ENCODE measurements at regions not wholly inside any gene's neighbourhood (a gene's known extent, or its start where the extent isn't known, plus 50 kb on each side); places are given as distances from the start of the nearest gene placed in this dataset.

DNA sequence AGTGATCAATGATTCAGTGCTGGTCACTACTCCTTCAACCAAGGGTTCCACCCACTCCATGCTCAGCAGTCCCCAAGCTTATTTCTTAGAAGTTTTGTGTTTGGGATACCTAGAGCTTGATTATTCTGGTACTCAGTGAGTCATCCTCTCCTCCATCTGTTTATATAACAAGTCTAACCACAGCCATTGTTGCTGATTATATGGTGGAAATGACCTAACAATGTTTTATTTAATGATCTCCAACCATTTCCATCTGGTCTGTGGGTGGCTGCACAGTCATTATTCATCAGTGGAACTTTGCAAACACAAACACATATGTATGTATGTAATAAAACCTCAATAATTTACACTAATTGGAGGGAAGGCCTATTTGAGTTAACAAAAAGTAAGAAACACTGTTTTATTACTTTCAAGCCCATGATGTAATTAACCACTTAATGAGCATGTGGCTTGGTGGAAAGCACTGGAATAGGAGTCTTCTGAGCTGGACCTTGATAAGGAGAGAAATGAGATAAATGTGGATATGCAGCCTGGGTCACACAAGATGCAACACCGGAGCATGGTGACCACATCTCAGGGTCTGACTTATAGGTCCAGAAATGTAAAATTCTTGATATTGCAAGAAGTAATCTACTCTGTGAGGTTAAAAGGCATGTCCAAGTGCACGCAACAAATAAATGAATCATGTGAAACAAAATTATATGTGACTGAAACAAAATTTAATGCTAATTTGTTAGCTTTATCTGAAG lies 99.0 kb upstream of the WLS start:
- no peak for DNase-seq

DNA sequence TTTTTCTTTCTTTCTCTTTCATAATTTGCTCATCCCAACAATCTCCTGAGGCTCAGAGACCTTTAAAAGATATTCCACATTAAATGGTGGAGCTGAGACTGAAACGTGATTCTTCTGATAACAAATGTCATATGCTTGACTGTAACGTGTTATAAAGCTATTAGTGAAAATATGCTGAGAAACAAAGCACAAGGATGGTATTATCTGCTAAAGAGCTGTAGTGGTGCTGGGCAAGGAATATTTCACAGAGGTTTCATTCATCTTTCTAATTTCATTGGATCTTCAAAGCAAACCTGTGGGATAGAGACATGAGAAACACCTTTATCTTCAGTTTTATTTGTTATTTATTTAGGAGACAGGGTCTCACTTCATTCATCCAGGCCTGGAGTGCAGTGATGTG lies 98.1 kb upstream of the WLS start:
- no peak for DNase-seq

DNA sequence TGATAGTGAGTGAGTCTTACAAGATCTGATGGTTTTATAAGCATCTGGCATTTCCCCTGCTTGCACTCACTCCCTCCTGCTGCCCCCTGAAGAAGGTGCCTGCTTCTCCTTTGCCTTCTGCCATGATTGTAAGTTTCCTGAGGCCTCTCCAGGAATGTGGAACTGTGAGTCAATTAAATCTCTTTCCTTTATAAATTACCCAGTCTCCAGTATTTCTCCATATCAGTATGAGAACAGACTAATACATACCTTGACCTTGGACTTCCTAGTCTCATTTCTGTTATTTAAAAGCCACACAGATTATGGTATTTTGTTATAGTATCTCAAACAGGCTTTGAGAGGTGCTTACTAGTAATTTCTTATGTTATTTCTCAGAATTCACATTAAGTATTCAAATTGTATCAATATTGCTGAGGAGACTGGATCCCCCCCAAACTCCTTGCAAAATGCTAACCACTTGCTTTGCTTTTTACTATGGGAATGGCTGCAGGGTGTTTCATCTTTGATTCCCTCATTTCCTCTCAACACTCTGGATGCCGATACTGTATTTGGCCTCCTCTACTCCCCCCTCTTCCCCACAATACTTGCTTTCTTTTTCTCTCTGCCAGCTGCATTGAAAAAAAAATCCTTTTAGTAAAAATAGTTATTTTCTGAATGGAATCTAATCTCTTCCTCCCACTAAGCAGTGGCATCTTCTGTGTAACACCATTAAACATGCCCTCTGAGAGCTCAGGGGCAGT lies 96.9 kb upstream of the WLS start:
- DNase-seq = no peak

DNA sequence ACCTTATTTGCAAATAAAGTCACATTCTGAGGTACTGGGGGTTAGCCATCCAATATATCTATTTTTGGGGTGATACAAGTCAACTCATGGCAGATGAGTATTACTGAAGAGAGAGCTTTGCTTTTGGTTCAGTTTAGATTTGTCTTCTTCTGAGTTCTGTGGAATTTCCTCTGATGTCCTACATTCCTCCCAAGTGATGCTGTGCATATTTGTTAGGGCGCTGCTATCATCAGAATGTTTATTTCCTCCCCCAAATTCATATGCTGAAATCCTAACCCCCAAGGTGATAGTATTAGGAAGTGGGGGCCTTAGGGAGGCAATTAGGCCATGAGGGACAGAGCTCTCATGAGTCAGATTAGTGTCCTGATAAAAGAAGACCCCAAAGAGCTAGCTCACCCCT lies 96.2 kb upstream of the WLS start:
- no peak for DNase-seq

DNA sequence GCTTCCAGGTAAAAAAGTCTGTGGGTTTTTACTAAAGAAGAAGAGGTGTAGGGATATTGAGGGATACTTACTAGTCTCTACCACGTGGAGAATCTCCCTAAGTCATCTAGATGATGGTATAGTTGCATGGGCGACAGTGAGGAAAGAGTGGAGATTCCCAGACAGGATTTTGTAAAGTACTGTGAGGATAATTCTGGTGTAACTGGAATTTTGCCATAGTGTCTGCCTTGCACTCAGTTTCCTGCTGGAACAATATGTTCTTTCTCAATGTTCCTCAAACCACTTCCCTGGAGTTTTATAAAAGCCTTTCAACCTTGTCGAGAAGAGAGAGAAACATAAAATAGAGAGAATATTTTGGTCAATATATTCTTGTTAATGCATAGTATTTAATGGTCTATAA lies 95.1 kb upstream of the WLS start:
- DNase-seq = no peak

DNA sequence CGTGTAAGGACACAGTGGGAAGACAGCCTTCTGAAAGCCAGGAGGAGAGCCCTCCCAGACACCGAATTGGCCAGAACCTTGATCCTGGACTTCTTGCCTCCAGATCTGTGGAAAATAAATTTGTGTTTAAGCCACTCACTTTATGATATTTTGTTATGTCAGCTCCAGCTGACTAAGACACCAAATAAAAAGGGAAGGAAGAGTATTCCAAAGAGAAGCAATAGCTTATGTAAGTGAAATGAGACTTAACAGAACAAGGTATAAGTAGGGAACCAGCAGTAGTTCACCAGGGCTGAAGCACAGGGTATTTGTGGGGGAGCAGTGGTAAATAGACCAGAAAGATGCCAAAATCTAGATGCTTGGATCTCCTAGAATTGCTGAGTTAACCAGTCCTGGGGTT lies 94.2 kb upstream of the WLS start:
- DNase-seq = no peak

DNA sequence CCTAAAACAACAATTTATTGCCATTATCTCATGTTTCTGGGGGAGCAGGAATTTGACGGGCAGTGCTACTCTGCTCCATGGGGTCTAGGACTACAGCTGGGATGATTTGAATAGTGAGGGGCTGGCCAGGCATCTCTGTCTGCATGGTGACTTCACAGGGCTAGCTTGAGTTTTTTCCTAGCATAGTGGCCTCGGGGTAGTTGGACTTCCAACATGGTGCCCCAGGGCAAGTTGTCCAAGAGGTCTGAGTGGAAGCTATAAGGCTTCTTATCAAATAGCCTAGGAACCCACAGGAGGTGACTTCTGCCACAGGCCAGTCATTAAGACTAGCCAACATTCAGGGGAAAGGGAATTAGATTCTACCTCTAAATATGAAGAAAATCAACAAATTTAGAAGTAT lies 92.0 kb upstream of the WLS start:
- DNase-seq = no peak

DNA sequence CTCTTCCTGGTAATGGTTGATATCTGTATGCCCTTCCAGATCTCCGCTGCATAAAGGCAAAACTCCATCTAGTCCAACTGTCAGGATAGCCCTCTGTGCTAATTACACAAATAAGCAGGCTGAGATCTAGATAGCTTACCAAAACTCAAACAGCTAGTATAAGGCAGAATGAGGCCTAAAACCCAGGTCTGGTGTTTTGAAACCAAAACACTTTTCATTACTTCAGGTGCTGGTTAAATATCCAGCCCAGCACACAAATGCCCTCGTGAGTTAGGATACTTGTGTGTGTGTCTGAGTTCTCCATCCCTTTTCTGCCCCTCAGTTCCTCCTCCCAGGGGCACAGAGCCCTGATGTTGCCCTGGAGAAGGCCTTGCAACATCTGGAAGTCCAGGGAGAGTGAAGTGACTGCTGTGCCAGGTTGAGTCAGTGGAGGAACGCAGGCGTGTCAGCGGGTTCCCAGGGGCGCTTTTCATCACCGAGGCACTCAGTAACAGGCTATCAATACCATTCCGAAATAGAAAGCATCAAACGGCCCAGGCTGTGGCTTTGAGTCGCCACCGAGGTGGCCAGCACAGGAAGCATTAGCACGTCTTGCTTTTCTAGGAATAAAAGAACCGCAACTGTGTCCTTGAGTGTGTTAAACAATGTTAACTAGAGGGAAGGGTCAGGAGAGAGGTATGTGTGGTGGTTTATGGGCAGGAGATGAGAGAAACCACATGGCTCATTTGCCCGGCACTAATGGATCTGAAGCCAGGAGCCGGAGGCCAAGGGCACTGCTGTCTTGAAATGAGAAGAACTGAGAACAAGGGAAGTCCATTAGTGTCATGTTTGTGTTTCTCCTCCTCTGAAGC lies 90.7 kb upstream of the WLS start:
- no peak for DNase-seq

DNA sequence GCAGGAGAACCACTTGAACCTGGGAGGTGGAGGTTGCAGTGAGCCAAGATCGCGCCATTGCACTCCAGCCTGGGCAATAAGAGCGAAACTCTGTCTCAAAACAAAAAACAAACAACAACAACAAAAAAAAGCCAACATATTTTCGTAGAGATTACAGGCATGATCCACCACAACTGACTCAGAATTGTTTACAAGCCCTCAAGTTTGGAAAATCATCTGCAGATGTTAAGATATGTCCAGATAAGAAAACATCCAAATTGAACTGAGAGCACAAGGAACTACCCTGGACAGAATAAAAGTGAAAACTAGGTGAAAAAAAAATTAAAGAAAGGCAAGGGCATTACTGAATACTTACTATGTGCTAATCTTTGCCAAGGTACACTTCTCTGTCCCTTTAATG lies 89.8 kb upstream of the WLS start:
- DNase-seq = no peak

DNA sequence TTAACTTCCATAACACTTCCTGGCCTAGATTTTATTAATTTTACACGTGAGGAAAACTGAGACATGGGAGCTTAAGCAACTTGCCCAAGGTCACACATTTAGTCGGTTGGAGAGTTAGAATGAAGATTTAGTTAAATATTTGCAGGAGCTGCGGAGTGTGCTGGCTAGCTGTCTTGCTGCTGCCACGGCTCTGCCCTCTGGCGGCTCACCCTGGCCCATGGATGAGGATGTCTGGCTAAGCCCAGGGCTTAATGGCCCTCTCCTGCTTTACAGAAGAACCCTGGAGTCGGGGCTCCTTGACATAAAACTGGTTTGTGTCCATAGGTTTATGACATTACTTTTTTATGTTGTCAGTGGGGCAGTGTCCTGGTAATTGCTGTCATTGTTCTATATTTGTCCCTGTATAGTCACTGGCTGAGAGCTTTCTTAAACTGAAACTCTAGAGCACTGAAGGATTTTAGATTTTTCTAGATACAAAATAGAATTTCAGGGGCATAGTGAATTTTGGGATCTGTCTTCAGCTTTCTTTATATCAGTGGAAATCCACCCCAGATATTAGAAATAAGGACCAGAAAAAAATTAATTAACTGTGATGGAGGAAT lies 88.9 kb upstream of the WLS start:
- DNase-seq = peak; percentile 62 to 71

DNA sequence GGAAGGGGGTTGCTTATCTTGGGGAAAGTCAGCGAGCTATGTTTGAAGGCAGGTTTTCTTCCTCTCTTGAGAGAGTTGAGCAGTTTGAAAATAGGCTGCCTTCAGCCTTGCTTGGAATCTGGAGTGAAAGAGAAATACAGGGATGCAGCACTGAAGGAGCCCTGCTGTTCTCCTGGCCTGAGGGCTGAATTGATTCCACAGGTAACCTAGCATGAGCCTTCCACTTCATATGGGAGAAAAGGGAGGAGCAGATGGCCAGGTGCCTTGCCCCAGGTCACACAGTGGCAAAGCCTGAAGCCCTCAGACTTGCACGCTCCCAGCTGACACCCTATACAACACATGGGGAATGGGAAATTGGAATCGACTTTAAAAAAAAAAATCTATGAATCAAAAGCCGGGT lies 88.0 kb upstream of the WLS start:
- no peak for DNase-seq

DNA sequence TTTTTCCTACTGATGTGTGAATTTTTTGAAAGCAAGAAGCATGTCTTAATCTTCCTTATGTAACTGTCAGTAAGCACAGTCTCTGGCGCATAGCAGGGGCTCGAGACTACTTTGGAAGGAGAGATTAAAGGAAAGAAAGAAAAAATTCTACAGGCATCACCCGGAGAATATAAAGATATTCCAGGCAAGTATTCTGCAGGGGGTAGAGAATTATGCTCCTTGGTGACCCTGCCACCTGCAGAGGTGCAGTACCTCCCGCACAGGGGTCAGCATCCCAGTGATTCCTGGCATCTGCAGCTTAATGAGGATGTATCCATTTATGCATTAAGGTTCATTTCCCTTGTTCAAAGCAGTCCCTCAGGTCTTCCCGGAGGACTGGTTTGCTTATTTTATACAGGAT lies 87.6 kb upstream of the WLS start:
- no peak for DNase-seq

DNA sequence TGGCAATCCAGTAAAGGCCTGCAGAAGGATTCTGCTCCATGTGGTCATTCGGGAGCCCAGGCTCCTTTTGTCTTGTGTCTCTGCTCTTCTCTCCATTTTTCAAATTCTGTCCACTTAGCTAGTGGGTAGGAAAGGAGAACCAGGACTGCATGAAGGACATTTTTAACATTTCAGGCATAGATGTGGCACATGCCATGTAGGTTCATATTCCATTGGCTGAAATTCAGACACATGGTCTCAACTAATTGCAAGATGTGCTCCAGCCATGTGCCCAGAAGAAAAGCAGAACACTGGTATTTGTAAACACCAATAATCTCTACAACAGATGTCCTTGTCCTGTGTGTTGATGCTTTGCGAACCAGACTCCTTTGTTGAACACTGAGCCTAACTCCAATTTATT lies 85.2 kb upstream of the WLS start:
- DNase-seq = no peak

DNA sequence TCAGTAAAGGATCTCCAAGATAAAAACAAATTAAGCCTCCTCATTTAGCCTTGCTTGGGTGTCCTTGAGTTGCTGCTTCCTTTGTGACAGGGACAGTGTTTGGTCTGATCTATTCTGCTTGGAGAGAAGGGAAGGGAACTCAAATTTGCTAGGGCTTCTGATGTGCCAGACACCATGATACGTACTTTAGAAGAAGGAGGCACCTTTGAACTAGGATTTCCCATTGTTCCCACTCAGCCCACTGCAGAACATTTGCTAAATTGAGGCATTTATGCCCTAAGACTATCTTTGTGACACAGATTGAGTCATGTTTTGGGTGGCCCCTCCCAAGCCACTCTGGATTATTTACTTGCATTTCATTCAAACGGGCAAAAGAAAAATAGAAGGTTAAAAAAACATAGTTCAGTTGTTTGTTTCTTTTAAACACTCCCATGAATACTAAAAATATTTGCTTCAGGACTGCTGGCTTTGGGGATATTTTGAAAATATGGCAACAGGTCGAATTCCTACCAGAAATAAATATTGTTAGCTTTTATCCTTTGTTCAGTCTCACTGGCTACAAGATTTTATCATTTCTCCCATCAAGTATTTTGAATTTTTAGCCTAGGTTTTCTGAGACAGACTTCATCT lies 81.9 kb upstream of the WLS start:
- peak in 1 of 2 experiments; percentile 11 for DNase-seq

DNA sequence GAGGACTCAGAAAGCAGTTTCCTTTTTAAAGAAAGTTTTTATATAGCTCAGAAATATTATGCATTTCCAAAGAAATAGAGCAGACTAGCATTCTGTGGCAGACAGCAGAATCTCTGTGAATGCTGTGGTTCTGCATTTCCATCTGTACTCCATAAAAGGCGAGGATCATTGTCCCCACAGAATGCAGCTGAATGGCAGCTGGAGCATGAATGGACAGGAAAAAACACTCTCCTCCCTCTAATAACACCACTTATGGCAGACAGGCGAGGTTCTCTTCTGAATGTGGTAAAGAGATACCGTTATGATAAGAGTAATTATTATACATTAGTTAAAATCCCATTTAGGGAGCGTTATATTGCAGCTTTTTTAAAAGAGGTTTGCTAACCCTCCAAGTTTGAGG lies 81.4 kb upstream of the WLS start:
- DNase-seq = peak; percentile 32 to 45

DNA sequence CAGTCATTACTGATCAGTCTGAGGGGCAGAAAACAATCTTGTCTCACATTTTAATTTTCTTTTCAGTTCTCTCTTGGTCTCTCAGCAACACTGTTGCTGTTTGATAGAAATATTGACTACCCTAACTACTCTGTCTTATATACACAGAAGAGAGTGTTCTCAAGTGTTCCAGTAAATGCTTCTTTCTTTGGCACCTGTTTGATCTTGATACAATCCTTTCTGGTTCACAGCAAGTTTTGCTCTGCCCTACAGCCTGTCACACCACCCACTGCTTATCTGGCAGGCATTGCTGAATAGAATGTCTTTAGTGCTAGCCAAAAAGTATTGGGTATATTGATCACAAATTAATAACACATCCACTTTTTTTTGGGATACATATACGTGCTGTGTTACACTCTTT lies 75.7 kb upstream of the WLS start:
- no peak for DNase-seq

DNA sequence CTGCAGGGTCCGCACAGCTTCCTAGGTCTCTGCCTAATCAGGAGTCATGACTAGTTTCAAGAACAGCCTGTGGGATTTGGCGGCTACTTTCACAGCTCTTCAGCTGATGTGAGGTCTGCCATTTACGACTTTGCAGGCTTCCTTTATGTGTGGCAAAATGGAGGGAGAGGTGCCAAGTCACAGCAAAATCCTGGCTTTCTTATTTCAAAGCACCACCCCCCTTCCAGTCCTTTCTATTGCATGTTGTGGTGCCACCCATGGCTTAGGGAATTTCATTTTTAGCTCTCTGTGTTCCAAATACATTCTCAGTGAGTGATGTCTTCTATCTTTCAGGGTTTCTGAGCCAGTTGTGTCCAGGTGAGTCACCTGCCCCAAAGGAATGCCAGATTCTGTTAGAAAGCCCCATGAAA lies 75.1 kb upstream of the WLS start:
- DNase-seq = no peak

DNA sequence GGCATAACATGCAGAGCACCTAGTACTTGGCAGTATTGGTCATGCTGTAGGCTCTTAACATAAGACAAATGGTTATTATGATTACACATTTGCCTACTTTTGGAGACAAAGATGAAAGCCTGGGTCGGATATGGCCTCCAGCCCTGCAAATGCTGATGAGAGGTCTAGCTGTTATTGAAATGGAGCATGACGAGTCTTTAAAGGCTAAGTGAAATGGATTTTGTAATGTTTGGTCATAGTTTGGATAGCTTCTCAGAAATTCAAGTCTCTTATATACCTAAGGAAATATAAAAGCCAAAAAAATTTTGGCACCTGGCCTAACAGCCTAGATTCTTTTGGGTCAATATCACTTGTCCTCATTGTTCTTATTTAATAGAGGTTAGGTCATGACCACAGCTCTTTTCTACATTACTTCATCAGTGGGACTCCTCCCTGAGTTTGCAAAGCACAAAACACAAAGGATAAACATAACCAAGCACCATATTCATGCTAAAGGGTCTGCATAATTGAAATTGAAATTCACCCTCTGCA lies 69.2 kb upstream of the WLS start:
- DNase-seq = no peak

DNA sequence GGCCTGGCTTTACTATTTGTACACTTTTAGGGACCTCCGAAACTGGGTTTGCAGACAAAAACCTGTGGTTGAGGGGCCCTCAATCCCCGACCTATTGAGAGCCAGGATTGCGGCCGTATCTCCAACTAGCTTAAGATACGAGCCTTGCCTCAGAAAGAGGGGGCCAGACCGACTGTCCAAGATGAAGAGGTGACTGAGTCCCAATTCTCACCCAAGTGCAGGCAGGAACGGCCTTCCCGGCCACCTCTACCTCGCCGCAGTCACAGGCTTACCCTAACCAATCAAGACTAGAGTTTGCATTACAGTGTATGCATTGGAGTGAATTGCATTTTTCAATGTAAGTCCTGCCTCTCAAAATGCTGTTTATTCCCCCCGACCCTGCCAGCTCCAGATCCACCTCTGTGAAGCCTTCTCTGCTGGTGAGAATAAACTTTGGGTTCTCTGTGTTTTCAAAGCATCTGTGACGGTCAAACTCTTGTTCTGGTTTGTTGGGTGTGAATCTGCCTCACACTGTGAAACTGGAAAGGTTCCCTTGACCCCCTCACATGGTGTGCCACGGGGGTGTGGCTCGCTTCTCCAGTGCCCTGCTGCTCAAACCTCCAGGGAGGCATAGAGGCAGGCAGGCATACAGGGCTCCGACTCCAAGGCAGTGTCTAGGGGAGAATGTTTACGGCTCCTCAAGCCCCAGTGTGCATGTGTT lies 62.2 kb upstream of the WLS start:
- no peak for DNase-seq

DNA sequence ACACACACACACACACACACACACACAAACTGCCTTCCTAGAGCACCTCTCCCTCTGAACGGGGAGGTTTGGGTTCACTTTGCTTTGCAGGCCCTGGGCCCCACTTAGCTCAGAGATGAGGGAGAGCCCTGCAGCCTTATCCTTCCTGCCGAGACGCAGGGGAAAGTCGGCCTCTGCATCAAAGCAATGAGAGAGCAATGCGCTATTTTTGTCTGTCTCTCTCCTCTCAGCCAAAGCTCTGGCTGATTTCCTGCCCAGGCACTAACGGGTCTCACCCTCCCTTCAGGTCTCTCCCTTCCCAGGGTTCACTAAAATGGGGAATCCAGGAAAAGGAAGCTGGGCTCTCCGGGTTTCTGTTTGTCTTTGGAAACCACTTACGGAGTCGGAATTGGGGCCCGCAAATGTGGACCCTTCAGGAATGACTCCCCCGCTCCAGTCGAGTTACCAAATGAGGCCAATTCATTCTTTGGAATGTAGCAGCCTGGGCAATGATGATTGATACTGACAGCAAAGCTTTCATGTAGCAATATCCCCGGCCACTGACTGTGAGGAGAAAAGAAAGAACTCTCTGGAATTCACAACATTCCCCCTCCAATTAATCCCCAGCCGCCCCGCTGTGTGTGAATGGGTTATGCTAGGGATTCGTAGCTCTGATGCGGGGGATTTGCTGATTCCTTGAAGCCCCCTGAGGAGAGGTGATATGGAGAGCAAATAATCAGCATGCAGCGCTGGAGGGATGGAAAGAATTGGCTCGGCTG lies 61.5 kb upstream of the WLS start:
- no peak for DNase-seq

DNA sequence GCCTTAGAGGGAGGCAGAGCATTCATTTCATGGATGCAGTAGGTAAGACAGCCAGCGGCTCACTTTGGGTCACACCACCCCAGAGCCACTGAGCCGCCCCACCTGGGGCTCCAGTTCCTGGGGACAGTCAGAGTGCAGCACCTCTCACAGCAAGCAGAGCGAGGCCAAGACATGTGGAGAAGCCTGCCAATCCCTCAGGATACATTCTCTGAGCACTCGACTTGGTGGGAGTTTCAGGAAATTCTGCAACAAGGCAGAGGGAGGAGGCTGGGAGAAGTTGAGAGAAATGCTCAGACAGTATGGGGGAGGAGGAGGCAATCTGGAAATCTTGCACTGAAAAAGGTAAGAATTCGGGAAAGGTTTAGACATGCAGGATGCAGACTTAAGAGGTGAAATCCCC lies 60.8 kb upstream of the WLS start:
- no peak for DNase-seq
